SK-N-SH treated with all-trans-retinoic acid at 6 μM for 48 hours (cell line): ENCODE measurements at regions not wholly inside any gene's neighbourhood (a gene's known extent, or its start where the extent isn't known, plus 50 kb on each side); places are given as distances from the start of the nearest gene placed in this dataset.

Source experiments
- CREB5 ChIP-seq: fragments of 250-450 bp; sonication (Bioruptor Pico); IDR thresholded peaks from 2 replicates; pipeline ENCODE4 v1.5.1; 2020; ENCODE audit warnings: low read depth, mild to moderate bottlenecking, moderate library complexity
- CSDC2 ChIP-seq: fragments of 250-450 bp; sonication (Bioruptor Pico); IDR thresholded peaks from 2 replicates; pipeline ENCODE4 v1.5.0; 2020; ENCODE audit warnings: mild to moderate bottlenecking, moderate library complexity
- CSRNP3 ChIP-seq: fragments of 250-450 bp; sonication (Bioruptor Pico); IDR thresholded peaks from 2 replicates; pipeline ENCODE4 v1.5.1; 2021; ENCODE audit warnings: mild to moderate bottlenecking, moderate library complexity
- ESRRG ChIP-seq: fragments of 250-450 bp; sonication (Bioruptor Pico); IDR thresholded peaks from 2 replicates; pipeline ENCODE4 v1.6.1; 2021; ENCODE audit warnings: mild to moderate bottlenecking
- OSR1 ChIP-seq: fragments of 250-450 bp; sonication (Bioruptor Pico); IDR thresholded peaks from 2 replicates; pipeline ENCODE4 v1.8.0; 2022; ENCODE audit warnings: moderate library complexity, mild to moderate bottlenecking, inconsistent platforms
- PPARA ChIP-seq: fragments of 250-450 bp; sonication (Bioruptor Pico); IDR thresholded peaks from 2 replicates; pipeline ENCODE4 v1.5.0; 2020; ENCODE audit warnings: mild to moderate bottlenecking, borderline replicate concordance
- TSHZ2 ChIP-seq: fragments of 250-450 bp; sonication (Bioruptor Pico); IDR thresholded peaks from 2 replicates; pipeline ENCODE4 v1.5.0; 2020; ENCODE audit warnings: mild to moderate bottlenecking, moderate library complexity
- ZFP3 ChIP-seq: fragments of 250-450 bp; sonication (Bioruptor Pico); IDR thresholded peaks from 2 replicates; pipeline ENCODE4 v1.5.0; 2020; ENCODE audit warnings: mild to moderate bottlenecking, moderate library complexity
- ZNF8 ChIP-seq: fragments of 450-650 bp; formaldehyde crosslinking; IDR thresholded peaks from 2 replicates; pipeline ENCODE4 v1.5.0; 2020; ENCODE audit warnings: mild to moderate bottlenecking, moderate library complexity

GRCh38 chr9:11001546-11001945, 388.7 kb upstream of the PTPRD start:
- no peak for TF ChIP-seq CSRNP3 (CRISPR knock-in tag)
- no peak for TF ChIP-seq PPARA (CRISPR knock-in tag)
- no peak for TF ChIP-seq CSDC2 (CRISPR knock-in tag)
- no peak for TF ChIP-seq OSR1
- no peak for TF ChIP-seq ZFP3 (CRISPR knock-in tag)
- no peak for TF ChIP-seq ESRRG (CRISPR knock-in tag)
- no peak for TF ChIP-seq TSHZ2
- no peak for TF ChIP-seq CREB5 (CRISPR knock-in tag)
- TF ChIP-seq ZNF8 (CRISPR knock-in tag): no peak
